ENCODE measurements at regions not wholly inside any gene's neighbourhood (a gene's known extent, or its start where the extent isn't known, plus 50 kb on each side); places are given as distances from the start of the nearest gene placed in this dataset.

DNA sequence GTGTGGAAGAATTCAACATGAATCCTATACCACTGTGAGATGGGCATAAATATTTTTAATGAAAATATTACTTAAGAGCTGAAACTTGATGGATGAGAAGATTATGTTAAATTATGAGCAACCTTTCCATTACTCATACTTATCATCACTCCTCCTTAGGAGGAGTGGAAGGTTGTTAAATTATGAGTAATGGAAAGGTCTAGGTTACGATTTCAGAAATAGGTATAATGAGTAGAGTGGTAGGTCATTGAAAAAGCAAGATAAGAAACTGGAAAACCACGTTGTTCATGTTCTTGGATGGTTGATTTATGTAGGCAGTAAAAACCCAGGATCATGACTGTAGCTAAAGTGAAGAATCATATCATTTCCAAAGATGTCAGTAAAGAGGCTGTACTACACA lies 973.2 kb upstream of the RAG2 start:
- TF ChIP-seq EZH2phosphoT487 (IDR thresholded peaks at IDR 0.05; ENCODE audit: insufficient read depth, low read depth) (no peak), EZH2 (IDR thresholded peaks at IDR 0.05; ENCODE audit: insufficient read depth, poor library complexity, severe bottlenecking) (no peak)

Data from GM23248 (cell line).